Chondrocyte (in vitro differentiated cells): ENCODE measurements at regions not wholly inside any gene's neighbourhood (a gene's known extent, or its start where the extent isn't known, plus 50 kb on each side); places are given as distances from the start of the nearest gene placed in this dataset.

Source experiments
- DNase-seq: peaks from one replicate; pipeline ENCODE4 v3.0.0; 2021; ENCODE audit warnings: mixed read lengths, low spot score
- H3K27ac Mint-ChIP-seq: one replicate; pipeline ENCODE4 v1.8.0; 2021; ENCODE audit warnings: mild to moderate bottlenecking, moderate library complexity, mixed read lengths; ENCODE audit not compliant: unreplicated experiment
- H3K27me3 Mint-ChIP-seq: 2 replicates; pipeline ENCODE4 v1.8.0; 2021; ENCODE audit warnings: low read depth, mixed read lengths
- H3K36me3 Mint-ChIP-seq: 2 replicates; pipeline ENCODE4 v1.8.0; 2021; ENCODE audit warnings: low read depth, mixed read lengths
- H3K4me1 Mint-ChIP-seq: 2 replicates; pipeline ENCODE4 v1.8.0; 2021; ENCODE audit warnings: low read depth, mild to moderate bottlenecking, mixed read lengths
- H3K4me3 Mint-ChIP-seq: one replicate; pipeline ENCODE4 v1.8.0; 2021; ENCODE audit warnings: mild to moderate bottlenecking, moderate library complexity, mixed read lengths; ENCODE audit not compliant: unreplicated experiment
- H3K9me3 Mint-ChIP-seq: 2 replicates; pipeline ENCODE4 v1.8.0; 2021; ENCODE audit warnings: low read depth, mixed read lengths
- TF ChIP-seq, protein P1 (sequence below): fragments of 200-600 bp; sonication (generic); IDR thresholded peaks from 2 replicates; pipeline ENCODE4 v1.5.0; 2021; ENCODE audit warnings: antibody characterized with exemption, mild to moderate bottlenecking, moderate library complexity

DNA sequence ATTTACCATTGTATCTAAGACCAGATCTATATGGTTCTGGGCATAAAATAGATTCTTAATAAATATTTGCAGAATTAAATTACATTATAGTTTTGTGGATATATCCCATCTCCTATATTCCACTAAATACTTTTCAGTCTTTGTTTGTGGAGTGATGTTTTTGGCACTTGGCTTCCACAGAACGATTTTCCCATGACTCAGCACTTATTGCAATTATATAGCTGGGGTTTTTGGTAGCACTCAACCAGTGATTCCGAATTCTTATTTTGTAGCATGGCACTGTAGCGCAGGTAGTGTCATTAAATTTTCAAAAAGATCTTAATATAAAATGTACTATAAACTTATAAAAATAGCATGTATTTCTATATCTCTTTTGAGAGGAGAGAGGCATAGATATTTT, 221.2 kb downstream of the TRPC6 start:
- H3K9me3 Mint-ChIP-seq = peaks cover 25% of the 10 kb centered on the region
- no peaks in the 10 kb centered on the region for H3K4me1 Mint-ChIP-seq
- peaks cover 2% of the 10 kb centered on the region for H3K36me3 Mint-ChIP-seq

GRCh38 chr11:101357771-101358170, 226.0 kb downstream of the TRPC6 start:
- Mint-ChIP-seq H3K4me1 (no peaks in the 10 kb centered on the region), H3K27ac (no peak overlapping the region), H3K9me3 (peaks cover 10% of the 10 kb centered on the region), H3K36me3 (no peaks in the 10 kb centered on the region), H3K4me3 (no peak overlapping the region), H3K27me3 (peaks cover 18% of the 10 kb centered on the region)
- TF ChIP-seq, protein P1, sequence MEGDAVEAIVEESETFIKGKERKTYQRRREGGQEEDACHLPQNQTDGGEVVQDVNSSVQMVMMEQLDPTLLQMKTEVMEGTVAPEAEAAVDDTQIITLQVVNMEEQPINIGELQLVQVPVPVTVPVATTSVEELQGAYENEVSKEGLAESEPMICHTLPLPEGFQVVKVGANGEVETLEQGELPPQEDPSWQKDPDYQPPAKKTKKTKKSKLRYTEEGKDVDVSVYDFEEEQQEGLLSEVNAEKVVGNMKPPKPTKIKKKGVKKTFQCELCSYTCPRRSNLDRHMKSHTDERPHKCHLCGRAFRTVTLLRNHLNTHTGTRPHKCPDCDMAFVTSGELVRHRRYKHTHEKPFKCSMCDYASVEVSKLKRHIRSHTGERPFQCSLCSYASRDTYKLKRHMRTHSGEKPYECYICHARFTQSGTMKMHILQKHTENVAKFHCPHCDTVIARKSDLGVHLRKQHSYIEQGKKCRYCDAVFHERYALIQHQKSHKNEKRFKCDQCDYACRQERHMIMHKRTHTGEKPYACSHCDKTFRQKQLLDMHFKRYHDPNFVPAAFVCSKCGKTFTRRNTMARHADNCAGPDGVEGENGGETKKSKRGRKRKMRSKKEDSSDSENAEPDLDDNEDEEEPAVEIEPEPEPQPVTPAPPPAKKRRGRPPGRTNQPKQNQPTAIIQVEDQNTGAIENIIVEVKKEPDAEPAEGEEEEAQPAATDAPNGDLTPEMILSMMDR = no peak
- DNase-seq = no peak

More for the DNA sequence above, 221.2 kb downstream of the TRPC6 start:
- TF ChIP-seq, protein P1 = no peak
- H3K27me3 Mint-ChIP-seq = peaks cover 23% of the 10 kb centered on the region
- DNase-seq = no peak
- H3K27ac Mint-ChIP-seq = no peak overlapping the region
- no peak overlapping the region for H3K4me3 Mint-ChIP-seq

DNA sequence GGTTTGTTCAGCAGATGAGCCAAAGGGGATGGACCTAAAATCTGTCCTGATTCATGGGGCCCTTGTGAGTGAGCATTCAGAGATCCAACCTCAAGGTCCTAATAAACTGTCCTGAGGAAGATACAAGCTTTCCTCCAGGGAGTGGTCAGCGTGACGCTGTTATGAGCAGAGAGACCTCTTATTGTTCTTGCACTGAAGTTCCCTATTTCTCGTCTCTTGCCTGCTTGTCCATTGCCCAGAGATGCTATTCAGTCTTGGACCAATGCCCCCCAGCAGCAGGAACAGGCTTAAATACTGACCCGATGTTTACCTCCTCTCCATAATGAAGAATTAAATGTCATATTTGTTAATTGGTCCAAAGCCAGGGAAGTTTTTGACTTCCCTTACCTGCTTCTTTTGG, 225.2 kb upstream of the PGR start:
- H3K4me1 Mint-ChIP-seq = no peaks in the 10 kb centered on the region
- H3K4me3 Mint-ChIP-seq = no peak overlapping the region
- TF ChIP-seq, protein P1 = no peak
- no peak for DNase-seq
- H3K27ac Mint-ChIP-seq = no peak overlapping the region
- H3K9me3 Mint-ChIP-seq = peaks cover 10% of the 10 kb centered on the region
- H3K36me3 Mint-ChIP-seq = no peaks in the 10 kb centered on the region
- peaks cover 13% of the 10 kb centered on the region for H3K27me3 Mint-ChIP-seq

DNA sequence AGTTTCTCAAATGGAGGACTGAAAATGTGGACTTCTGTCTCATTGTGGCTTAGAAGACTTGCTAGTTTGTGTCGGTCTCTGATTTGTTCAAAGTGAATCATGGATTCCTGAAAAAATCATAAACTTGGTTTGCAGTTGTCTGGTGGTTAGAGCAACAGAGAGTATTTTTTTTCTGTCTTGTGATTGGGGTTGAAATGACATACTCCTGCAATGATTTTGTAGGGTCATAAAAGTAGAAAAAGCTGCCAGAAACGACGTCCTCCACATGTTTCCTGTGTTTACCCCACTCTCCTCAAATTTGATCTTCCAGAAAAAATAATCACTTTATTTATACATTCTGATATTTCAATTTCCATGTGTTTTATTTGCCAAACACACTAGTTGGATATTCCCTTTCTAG, 219.2 kb upstream of the PGR start:
- H3K27ac Mint-ChIP-seq = no peak overlapping the region
- DNase-seq = no peak
- peaks cover 8% of the 10 kb centered on the region for H3K4me1 Mint-ChIP-seq

DNA sequence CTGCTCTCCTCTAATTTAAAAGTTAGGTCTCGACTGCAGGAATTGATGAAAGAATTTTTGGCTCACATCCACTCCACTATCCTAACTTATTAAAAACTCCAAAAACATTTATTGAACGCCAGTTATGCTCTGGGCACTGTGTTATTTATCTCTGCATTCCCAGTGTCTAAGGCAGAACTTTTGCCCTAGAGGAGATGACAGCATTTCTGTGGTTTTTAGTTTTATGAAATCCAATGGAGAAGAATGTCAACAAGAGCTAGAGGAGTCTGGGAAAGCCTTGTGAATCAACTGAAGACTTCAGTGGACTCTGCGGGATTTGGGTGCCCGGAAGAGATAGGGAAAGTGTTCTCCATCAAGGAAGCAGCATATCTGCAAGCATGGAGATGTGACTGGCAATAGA, 217.0 kb upstream of the PGR start:
- Mint-ChIP-seq H3K4me1 (peaks cover 9% of the 10 kb centered on the region), H3K36me3 (no peaks in the 10 kb centered on the region), H3K4me3 (no peak overlapping the region), H3K9me3 (peaks cover 2% of the 10 kb centered on the region), H3K27ac (no peak overlapping the region), H3K27me3 (peaks cover 12% of the 10 kb centered on the region)
- DNase-seq = no peak
- TF ChIP-seq, protein P1 = no peak

More for the DNA sequence above, 219.2 kb upstream of the PGR start:
- Mint-ChIP-seq H3K4me3 (no peak overlapping the region), H3K36me3 (no peaks in the 10 kb centered on the region), H3K9me3 (no peaks in the 10 kb centered on the region), H3K27me3 (peaks cover 15% of the 10 kb centered on the region)
- TF ChIP-seq, protein P1 = no peak
